ENCODE measurements at regions not wholly inside any gene's neighbourhood (a gene's known extent, or its start where the extent isn't known, plus 50 kb on each side); places are given as distances from the start of the nearest gene placed in this dataset.

DNA sequence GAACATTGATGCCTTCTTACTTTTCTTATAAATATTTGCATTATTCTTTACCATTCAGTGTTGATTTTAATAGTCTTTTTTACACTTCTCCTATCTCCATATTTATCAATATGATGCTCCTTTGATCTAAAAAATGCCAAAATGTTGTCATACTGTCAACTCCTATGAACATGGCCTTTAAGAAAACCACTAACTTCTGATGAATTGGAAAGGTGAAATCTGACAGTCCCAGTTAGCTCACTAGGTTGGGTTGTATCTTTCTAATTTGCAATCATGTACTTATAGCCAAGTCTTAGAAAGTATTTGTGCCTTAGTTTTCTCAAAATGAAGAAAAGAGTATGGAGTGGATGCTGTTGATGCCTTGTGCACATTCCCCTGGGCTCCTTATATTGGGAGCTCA is 75.4 kb upstream of the SPACA1 start:
- CTCF ChIA-PET = interaction anchor here (0.6 kb wide), 1 partner anchor 83 kb away, joined by 3 read pairs; no protein-coding TSS in a partner anchor
- no peak for DNase-seq (ENCODE audit: low spot score)
- TF ChIP-seq, protein P1, sequence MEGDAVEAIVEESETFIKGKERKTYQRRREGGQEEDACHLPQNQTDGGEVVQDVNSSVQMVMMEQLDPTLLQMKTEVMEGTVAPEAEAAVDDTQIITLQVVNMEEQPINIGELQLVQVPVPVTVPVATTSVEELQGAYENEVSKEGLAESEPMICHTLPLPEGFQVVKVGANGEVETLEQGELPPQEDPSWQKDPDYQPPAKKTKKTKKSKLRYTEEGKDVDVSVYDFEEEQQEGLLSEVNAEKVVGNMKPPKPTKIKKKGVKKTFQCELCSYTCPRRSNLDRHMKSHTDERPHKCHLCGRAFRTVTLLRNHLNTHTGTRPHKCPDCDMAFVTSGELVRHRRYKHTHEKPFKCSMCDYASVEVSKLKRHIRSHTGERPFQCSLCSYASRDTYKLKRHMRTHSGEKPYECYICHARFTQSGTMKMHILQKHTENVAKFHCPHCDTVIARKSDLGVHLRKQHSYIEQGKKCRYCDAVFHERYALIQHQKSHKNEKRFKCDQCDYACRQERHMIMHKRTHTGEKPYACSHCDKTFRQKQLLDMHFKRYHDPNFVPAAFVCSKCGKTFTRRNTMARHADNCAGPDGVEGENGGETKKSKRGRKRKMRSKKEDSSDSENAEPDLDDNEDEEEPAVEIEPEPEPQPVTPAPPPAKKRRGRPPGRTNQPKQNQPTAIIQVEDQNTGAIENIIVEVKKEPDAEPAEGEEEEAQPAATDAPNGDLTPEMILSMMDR (conservative IDR thresholded peaks at IDR 0.05; ENCODE audit: low read depth) = no peak
- H3K27ac ChIP-seq = no peak overlapping the region
- POLR2A ChIA-PET (ENCODE audit: low non-redundant PET) = no interaction called here

DNA sequence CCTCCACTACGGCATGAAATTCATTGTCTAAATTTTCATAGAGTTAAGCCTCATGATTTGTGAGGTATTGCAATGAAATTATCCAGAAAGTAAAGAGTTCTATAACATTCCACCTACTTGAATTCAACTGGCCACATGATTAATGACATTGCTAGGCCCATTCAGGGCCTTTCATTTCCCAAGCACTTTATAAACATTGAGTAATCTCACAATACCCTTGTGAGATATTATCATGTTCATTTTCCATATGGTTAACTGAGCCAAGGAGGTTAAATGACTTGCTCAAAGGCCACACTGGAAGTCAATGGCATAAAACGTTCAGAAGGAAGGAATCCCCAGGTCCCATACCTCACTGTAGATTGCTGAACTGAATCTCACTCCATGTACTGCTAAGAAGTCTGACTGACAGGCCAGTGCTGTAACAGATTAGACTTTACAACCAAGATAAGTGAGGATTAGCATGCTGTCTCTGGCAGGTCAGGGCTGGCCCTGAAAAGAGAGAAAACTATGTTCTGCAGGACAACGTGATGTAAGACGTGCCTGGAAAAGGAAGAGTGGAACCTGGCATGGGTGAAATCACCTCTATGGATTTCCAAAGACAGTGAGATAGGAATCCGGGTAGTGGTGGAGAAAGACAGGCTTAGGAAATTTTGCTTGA is 75.9 kb upstream of the SPACA1 start:
- CTCF ChIA-PET = interaction anchor here (0.6 kb wide), 1 partner anchor 83 kb away, joined by 3 read pairs; no protein-coding TSS in a partner anchor
- TF ChIP-seq, protein P1 (conservative IDR thresholded peaks at IDR 0.05; ENCODE audit: low read depth) = no peak
- no peak for DNase-seq (ENCODE audit: low spot score)

DNA sequence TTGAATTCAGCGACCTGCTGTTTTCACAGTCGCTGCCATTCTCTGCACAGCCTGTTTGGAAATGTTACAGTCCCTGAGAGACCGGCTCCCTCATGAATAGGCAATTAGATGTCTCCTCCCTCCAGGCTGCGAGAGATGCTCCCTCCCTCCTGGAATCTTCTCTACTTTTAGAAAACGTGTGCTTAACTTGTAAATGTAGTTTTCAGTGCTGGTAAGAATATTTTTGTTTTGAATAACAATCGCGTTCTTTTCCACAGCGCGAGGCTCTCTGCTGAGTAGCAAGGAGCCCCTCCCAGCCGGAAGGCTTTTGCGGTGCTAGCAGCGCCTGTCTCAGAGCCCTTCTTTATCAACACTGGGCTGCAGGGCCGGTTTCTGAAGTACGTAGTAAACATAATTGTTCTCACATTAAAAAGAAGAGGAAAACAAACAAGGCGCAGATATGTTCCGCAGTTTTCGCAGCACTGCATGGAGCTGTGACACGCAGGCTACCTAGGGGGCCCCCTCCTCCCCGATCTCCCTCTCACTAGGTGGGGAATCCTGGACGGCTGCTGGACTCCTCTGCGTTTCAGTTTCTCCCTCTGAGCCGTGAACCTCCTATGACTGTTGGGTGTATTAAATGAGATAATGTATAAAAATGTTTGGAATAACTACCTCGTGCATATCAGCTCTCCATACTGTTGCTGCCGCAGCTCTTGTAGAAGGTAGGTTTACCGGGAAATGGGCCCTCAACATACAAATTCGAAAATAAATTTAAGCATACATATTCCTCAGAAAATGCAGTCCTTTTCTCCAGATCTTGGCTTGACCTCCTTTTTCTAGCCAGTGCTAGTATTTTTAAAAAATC is 79.0 kb upstream of the SPACA1 start:
- TF ChIP-seq, protein P1 (conservative IDR thresholded peaks at IDR 0.05; ENCODE audit: low read depth) = no peak
- H3K27ac ChIP-seq = no peak overlapping the region
- POLR2A ChIA-PET (ENCODE audit: low non-redundant PET) = no interaction called here
- CTCF ChIA-PET = no interaction called here
- DNase-seq (ENCODE audit: low spot score) = no peak

More for the DNA sequence above, 75.9 kb upstream of the SPACA1 start:
- no peak overlapping the region for H3K27ac ChIP-seq
- POLR2A ChIA-PET (ENCODE audit: low non-redundant PET) = no interaction called here

DNA sequence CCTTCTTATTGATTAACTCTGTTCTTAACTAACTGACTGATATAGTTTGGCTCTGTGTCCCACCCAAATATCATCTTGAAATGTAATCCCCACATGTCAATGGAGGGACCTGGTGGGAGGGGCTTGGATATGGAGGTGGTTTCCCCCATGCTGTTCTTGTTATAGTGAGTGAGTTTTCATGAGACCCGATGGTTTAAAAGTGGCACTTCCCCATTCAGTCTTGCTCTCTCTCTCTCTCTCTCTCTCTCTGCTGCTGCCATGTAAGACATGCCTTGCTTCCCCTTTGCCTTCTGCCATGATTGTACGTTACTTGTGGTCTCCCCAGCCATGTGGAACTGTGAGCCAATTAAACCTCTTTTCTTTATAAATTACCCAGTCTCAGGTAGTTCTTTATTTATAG is 81.8 kb upstream of the SPACA1 start:
- TF ChIP-seq, protein P1 (conservative IDR thresholded peaks at IDR 0.05; ENCODE audit: low read depth) = no peak
- no peak for DNase-seq (ENCODE audit: low spot score)
- ChIA-PET POLR2A (ENCODE audit: low non-redundant PET) (no interaction called here), CTCF (no interaction called here)
- no peak overlapping the region for H3K27ac ChIP-seq

DNA sequence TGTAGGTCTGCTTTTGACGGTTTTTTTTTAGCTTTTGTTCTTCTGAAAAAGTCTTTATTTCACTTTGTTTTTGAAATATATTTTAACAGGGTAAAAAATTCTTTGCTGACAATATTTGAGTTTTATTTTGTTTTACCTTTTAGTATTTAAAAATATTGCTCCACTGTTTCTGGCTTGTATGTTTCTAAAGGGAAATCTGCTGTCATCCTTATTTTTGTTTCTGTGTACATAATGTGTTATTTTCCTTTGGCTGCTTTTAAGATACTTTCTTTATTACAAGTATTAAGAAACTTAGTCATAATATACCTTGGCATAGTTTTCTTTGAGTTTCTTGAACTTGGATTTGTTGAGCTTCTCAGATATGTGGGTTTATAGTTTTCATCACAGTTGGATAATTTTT is 88.6 kb upstream of the SPACA1 start:
- CTCF ChIA-PET = interaction anchor here (0.7 kb wide), 1 partner anchor 655 kb away, joined by 4 read pairs; no protein-coding TSS in a partner anchor
- TF ChIP-seq, protein P1 (conservative IDR thresholded peaks at IDR 0.05; ENCODE audit: low read depth) = no peak
- no peak overlapping the region for H3K27ac ChIP-seq
- POLR2A ChIA-PET (ENCODE audit: low non-redundant PET) = no interaction called here
- no peak for DNase-seq (ENCODE audit: low spot score)

DNA sequence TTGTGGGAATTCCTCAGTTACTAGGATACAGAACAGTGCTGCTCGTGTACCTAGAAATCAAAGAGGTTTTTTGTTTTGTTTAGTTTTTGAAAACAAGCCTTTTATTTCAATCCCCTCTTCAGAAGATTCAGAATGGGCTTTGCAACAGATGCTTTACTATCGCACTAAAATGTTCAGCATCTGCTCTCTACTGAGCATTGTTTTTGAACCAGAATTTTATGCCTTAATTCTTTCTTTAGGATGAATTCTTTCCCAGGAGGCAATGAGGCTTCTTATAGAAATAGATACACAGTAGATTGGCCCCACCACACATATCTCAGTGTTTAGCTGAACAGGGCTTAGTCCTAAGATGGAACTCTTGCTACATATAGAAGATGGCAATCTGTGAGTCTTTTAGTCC is 95.9 kb upstream of the SPACA1 start:
- ChIA-PET CTCF (no interaction called here), POLR2A (ENCODE audit: low non-redundant PET) (no interaction called here)
- TF ChIP-seq, protein P1 (conservative IDR thresholded peaks at IDR 0.05; ENCODE audit: low read depth) = no peak
- no peak for DNase-seq (ENCODE audit: low spot score)
- no peak overlapping the region for H3K27ac ChIP-seq
